MM.1S (cell line): ENCODE measurements at regions not wholly inside any gene's neighbourhood (a gene's known extent, or its start where the extent isn't known, plus 50 kb on each side); places are given as distances from the start of the nearest gene placed in this dataset.

Experiments
- EZH2 ChIP-seq: fragments of 300-600 bp; sonication (generic); optimal IDR thresholded peaks from 2 replicates; pipeline ENCODE3; 2017; ENCODE audit warnings: low read depth, mild to moderate bottlenecking, antibody characterized with exemption, low read length, mixed read lengths
- EZH2phosphoT487 ChIP-seq: fragments of 300-600 bp; sonication (generic); IDR thresholded peaks from 2 replicates; pipeline ENCODE4 v1.6.1; 2018; ENCODE audit warnings: antibody characterized with exemption, low read length
- TF ChIP-seq, protein P1 (sequence below): fragments of 300-600 bp; sonication (generic); IDR thresholded peaks from 2 replicates; pipeline ENCODE4 v1.5.1; 2016; ENCODE audit warnings: antibody characterized with exemption, low read length, mixed read lengths

GRCh38 chr13:89751432-89751930, 1596.0 kb upstream of the MIR17HG start:
- TF ChIP-seq, protein P1, sequence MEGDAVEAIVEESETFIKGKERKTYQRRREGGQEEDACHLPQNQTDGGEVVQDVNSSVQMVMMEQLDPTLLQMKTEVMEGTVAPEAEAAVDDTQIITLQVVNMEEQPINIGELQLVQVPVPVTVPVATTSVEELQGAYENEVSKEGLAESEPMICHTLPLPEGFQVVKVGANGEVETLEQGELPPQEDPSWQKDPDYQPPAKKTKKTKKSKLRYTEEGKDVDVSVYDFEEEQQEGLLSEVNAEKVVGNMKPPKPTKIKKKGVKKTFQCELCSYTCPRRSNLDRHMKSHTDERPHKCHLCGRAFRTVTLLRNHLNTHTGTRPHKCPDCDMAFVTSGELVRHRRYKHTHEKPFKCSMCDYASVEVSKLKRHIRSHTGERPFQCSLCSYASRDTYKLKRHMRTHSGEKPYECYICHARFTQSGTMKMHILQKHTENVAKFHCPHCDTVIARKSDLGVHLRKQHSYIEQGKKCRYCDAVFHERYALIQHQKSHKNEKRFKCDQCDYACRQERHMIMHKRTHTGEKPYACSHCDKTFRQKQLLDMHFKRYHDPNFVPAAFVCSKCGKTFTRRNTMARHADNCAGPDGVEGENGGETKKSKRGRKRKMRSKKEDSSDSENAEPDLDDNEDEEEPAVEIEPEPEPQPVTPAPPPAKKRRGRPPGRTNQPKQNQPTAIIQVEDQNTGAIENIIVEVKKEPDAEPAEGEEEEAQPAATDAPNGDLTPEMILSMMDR: no peak
- TF ChIP-seq EZH2 (no peak), EZH2phosphoT487 (no peak)
